ENCODE measurements at regions not wholly inside any gene's neighbourhood (a gene's known extent, or its start where the extent isn't known, plus 50 kb on each side); places are given as distances from the start of the nearest gene placed in this dataset.

- no peak overlapping the region for H3K4me3 ChIP-seq (ENCODE audit: low read depth, low read length)
- TF ChIP-seq CTCF (IDR thresholded peaks at IDR 0.05; ENCODE audit: low read depth, low read length) = no peak
These were observed 783.3 kb upstream of the SALL3 start for GRCh38 chr18:78196280-78196679.

- TF ChIP-seq CTCF (IDR thresholded peaks at IDR 0.05; ENCODE audit: low read depth, low read length) = no peak
These were observed 780.6 kb upstream of the SALL3 start for GRCh38 chr18:78199002-78199401.

GRCh38 chr18:78199611-78200010, 780.0 kb upstream of the SALL3 start:
- no peak overlapping the region for H3K4me3 ChIP-seq (ENCODE audit: low read depth, low read length)
- no peak for TF ChIP-seq CTCF (IDR thresholded peaks at IDR 0.05; ENCODE audit: low read depth, low read length)

More at GRCh38 chr18:78199002-78199401, 780.6 kb upstream of the SALL3 start:
- no peak overlapping the region for H3K4me3 ChIP-seq (ENCODE audit: low read depth, low read length)

- TF ChIP-seq CTCF (IDR thresholded peaks at IDR 0.05; ENCODE audit: low read depth, low read length) = no peak
- no peak overlapping the region for H3K4me3 ChIP-seq (ENCODE audit: low read depth, low read length)
These were observed 771.7 kb upstream of the SALL3 start for GRCh38 chr18:78207942-78208341.

GRCh38 chr18:78208461-78208860, 771.2 kb upstream of the SALL3 start:
- H3K4me3 ChIP-seq (ENCODE audit: low read depth, low read length) = no peak overlapping the region
- TF ChIP-seq CTCF (IDR thresholded peaks at IDR 0.05; ENCODE audit: low read depth, low read length) = no peak

GRCh38 chr18:78213361-78213994, 766.1 kb upstream of the SALL3 start:
- TF ChIP-seq CTCF (IDR thresholded peaks at IDR 0.05; ENCODE audit: low read depth, low read length) = no peak

GRCh38 chr18:78221496-78221895, 758.1 kb upstream of the SALL3 start:
- no peak for TF ChIP-seq CTCF (IDR thresholded peaks at IDR 0.05; ENCODE audit: low read depth, low read length)
- no peak overlapping the region for H3K4me3 ChIP-seq (ENCODE audit: low read depth, low read length)

More at GRCh38 chr18:78213361-78213994, 766.1 kb upstream of the SALL3 start:
- H3K4me3 ChIP-seq (ENCODE audit: low read depth, low read length) = no peak overlapping the region
